ENCODE measurements at regions not wholly inside any gene's neighbourhood (a gene's known extent, or its start where the extent isn't known, plus 50 kb on each side); places are given as distances from the start of the nearest gene placed in this dataset.

GRCh38 chr6:71544906-71545305 is 256.3 kb downstream of the OGFRL1 start:
- H2BK12ac ChIP-seq (ENCODE audit: insufficient read length, low read depth, low read length): no peak overlapping the region
- H2BK20ac ChIP-seq (ENCODE audit: low read depth, low read length, poor library complexity, severe bottlenecking): no peak overlapping the region
- H4K91ac ChIP-seq (ENCODE audit: insufficient read length, low read depth, low read length): no peak overlapping the region
- Mint-ChIP-seq H3K27ac (no peak overlapping the region), H3K4me1 (peaks cover 6 to 9% of the 10 kb centered on the region in 2 experiments), H3K9me3 (peaks cover 0 to under 1% of the 10 kb centered on the region in 2 experiments; a peak in 1 of 5 replicates), H3K36me3 (ENCODE audit: insufficient read depth in 1 of 3, low read depth in 3 of 3) (no peaks in the 10 kb centered on the region), H3K27me3 (ENCODE audit: low read depth) (no peaks in the 10 kb centered on the region), H3K4me3 (no peak overlapping the region)
- no peak overlapping the region for H3K18ac ChIP-seq (ENCODE audit: insufficient read length, low read depth, low read length)
- no peak overlapping the region for H3K9ac ChIP-seq (ENCODE audit: extremely low read depth, insufficient read length, low read length)
- H3K79me2 ChIP-seq (ENCODE audit: insufficient read depth, low read length): no peaks in the 10 kb centered on the region
- no peak overlapping the region for H3K27ac ChIP-seq (ENCODE audit: insufficient read length, low read depth, low read length)
- no peaks in the 10 kb centered on the region for H3K79me1 ChIP-seq (ENCODE audit: insufficient read depth, low read depth, low read length, poor library complexity, severe bottlenecking)
- H3K56ac ChIP-seq (ENCODE audit: insufficient read length, low read depth, low read length): no peak overlapping the region
- no peak overlapping the region for H3K14ac ChIP-seq (ENCODE audit: insufficient read depth, low read length)
- no peak overlapping the region for H2BK120ac ChIP-seq (ENCODE audit: low read depth, low read length, poor library complexity, severe bottlenecking)
- no peak for DNase-seq
- H3K23me2 ChIP-seq (ENCODE audit: insufficient read length, low read depth, low read length, poor library complexity, severe bottlenecking): no peaks in the 10 kb centered on the region
- no peaks in the 10 kb centered on the region for H4K20me1 ChIP-seq (ENCODE audit: control insufficient read depth, insufficient read depth, insufficient read length)
- no peaks in the 10 kb centered on the region for H3K27me3 ChIP-seq (ENCODE audit: insufficient read depth, low read length)
- H2BK5ac ChIP-seq (ENCODE audit: insufficient read length, low read length): no peak overlapping the region
- H2AK5ac ChIP-seq (ENCODE audit: insufficient read length, low read length): no peak overlapping the region
- no peak overlapping the region for H2BK15ac ChIP-seq (ENCODE audit: low read depth, low read length)
- no peak overlapping the region for H4K5ac ChIP-seq (ENCODE audit: insufficient read length, low read depth, low read length)
- no peaks in the 10 kb centered on the region for H3K4me1 ChIP-seq (ENCODE audit: insufficient read depth, low read length)
- no peak overlapping the region for H3T11ph ChIP-seq (ENCODE audit: low read length)
- no peak overlapping the region for H3K4me2 ChIP-seq (ENCODE audit: insufficient read depth, insufficient read length, low read length)
- no peaks in the 10 kb centered on the region for H3K9me3 ChIP-seq (ENCODE audit: control insufficient read depth, low read depth, low read length)
- no peak overlapping the region for H3K23ac ChIP-seq (ENCODE audit: insufficient read length, low read depth, low read length)
- no peak overlapping the region for H2AFZ ChIP-seq (ENCODE audit: low read length)
- no peak overlapping the region for H4K8ac ChIP-seq (replicated peaks; ENCODE audit: insufficient read length, low read depth, low read length)
- H3K4ac ChIP-seq (ENCODE audit: low read depth, low read length): no peak overlapping the region
- TF ChIP-seq, protein P1, sequence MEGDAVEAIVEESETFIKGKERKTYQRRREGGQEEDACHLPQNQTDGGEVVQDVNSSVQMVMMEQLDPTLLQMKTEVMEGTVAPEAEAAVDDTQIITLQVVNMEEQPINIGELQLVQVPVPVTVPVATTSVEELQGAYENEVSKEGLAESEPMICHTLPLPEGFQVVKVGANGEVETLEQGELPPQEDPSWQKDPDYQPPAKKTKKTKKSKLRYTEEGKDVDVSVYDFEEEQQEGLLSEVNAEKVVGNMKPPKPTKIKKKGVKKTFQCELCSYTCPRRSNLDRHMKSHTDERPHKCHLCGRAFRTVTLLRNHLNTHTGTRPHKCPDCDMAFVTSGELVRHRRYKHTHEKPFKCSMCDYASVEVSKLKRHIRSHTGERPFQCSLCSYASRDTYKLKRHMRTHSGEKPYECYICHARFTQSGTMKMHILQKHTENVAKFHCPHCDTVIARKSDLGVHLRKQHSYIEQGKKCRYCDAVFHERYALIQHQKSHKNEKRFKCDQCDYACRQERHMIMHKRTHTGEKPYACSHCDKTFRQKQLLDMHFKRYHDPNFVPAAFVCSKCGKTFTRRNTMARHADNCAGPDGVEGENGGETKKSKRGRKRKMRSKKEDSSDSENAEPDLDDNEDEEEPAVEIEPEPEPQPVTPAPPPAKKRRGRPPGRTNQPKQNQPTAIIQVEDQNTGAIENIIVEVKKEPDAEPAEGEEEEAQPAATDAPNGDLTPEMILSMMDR (conservative IDR thresholded peaks at IDR 0.05): no peak
